Smooth muscle cell (in vitro differentiated cells): ENCODE measurements at regions not wholly inside any gene's neighbourhood (a gene's known extent, or its start where the extent isn't known, plus 50 kb on each side); places are given as distances from the start of the nearest gene placed in this dataset.

Experiments used
- DNase-seq: peaks from one replicate; lab custom pipeline; 2025; ENCODE audit not compliant: unreplicated experiment; lab: John Stamatoyannopoulos, UW
- H2AFZ ChIP-seq: fragments of 200-600 bp; sonication (generic); 2 replicates; pipeline ENCODE4 v1.6.0; 2016; ENCODE audit warnings: antibody characterized with exemption, low read depth, mild to moderate bottlenecking
- H3F3A ChIP-seq: fragments of 200-600 bp; sonication (generic); 2 replicates; pipeline ENCODE4 v1.6.0; 2017; ENCODE audit warnings: antibody characterized with exemption, low read depth
- H3K27ac ChIP-seq: fragments of 200-600 bp; sonication (generic); 2 replicates; pipeline ENCODE4 v1.5.1; 2016; ENCODE audit warnings: low read depth, mild to moderate bottlenecking
- H3K27me3 ChIP-seq: fragments of 200-600 bp; sonication (generic); 2 replicates; pipeline ENCODE4 v1.6.1; 2016; ENCODE audit warnings: low read depth, mild to moderate bottlenecking
- H3K36me3 ChIP-seq: fragments of 200-600 bp; sonication (generic); 2 replicates; pipeline ENCODE4 v1.5.1; 2016; ENCODE audit warnings: low read depth
- H3K4me1 ChIP-seq: fragments of 200-600 bp; sonication (generic); 2 replicates; pipeline ENCODE4 v1.5.1; 2016; ENCODE audit warnings: low read depth
- H3K4me2 ChIP-seq: fragments of 200-600 bp; sonication (generic); 2 replicates; pipeline ENCODE4 v1.6.0; 2016; ENCODE audit warnings: mild to moderate bottlenecking
- H3K4me3 ChIP-seq: fragments of 200-600 bp; sonication (generic); 2 replicates; pipeline ENCODE4 v1.5.1; 2016; ENCODE audit warnings: mild to moderate bottlenecking
- H3K79me2 ChIP-seq: fragments of 200-600 bp; sonication (generic); 2 replicates; pipeline ENCODE4 v1.6.0; 2016; ENCODE audit warnings: low read depth, mild to moderate bottlenecking
- H3K9ac ChIP-seq: fragments of 200-600 bp; sonication (generic); 2 replicates; pipeline ENCODE4 v1.6.0; 2016; ENCODE audit warnings: low read depth
- H3K9me3 ChIP-seq: fragments of 200-600 bp; sonication (generic); replicated peaks from 2 replicates; pipeline ENCODE4 v1.5.1; 2016; ENCODE audit warnings: low read depth
- H4K20me1 ChIP-seq: fragments of 200-600 bp; sonication (generic); 2 replicates; pipeline ENCODE4 v1.6.0; 2016; ENCODE audit warnings: low read depth
- CTCF ChIP-seq: fragments of 200-600 bp; sonication (generic); IDR thresholded peaks from 2 replicates; pipeline ENCODE4 v1.5.1; 2017; ENCODE audit warnings: borderline replicate concordance, mild to moderate bottlenecking, antibody characterized with exemption; ENCODE audit not compliant: insufficient read depth, poor library complexity, severe bottlenecking
- WGBS: methylation state at CpG from one replicate; pipeline ENCODE4 v1.1.7; 2016; ENCODE audit warnings: low lambda C conversion rate; 5-methylcytosine and 5-hydroxymethylcytosine counted together

DNA sequence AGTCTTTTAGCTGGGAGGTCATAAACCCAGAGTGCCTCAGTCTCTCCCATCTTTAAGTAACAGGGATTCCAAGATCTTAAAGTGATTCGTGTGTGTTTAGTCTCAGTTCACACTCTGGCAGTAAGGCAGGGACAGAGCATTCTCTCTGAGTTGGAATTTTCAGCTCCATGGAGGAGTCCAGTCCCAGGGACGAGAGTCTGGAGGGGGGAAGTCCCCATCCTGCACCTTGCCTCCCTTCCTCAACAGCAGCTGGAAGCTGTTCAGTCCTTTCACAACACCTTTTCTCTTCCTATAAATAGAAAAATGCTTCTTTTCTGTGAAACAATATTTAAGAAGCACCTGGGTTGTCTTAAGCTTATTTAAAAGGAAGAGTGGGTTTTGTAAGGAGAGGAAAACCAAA, 82.0 kb downstream of the KLF5 start:
- Histone ChIP-seq H2AFZ (no peak overlapping the region), H3K27me3 (no peaks in the 10 kb centered on the region), H3K9ac (no peak overlapping the region), H3K27ac (no peak overlapping the region), H3K4me1 (peaks cover 18% of the 10 kb centered on the region), H3K36me3 (no peaks in the 10 kb centered on the region), H4K20me1 (no peaks in the 10 kb centered on the region), H3K4me3 (no peak overlapping the region), H3K4me2 (no peak overlapping the region), H3F3A (no peaks in the 10 kb centered on the region), H3K9me3 (no peaks in the 10 kb centered on the region), H3K79me2 (no peaks in the 10 kb centered on the region)
- no peak for TF ChIP-seq CTCF
- WGBS, result 19% methylated on average over 2 of the region's 2 CpGs
- DNase-seq, result no peak

DNA sequence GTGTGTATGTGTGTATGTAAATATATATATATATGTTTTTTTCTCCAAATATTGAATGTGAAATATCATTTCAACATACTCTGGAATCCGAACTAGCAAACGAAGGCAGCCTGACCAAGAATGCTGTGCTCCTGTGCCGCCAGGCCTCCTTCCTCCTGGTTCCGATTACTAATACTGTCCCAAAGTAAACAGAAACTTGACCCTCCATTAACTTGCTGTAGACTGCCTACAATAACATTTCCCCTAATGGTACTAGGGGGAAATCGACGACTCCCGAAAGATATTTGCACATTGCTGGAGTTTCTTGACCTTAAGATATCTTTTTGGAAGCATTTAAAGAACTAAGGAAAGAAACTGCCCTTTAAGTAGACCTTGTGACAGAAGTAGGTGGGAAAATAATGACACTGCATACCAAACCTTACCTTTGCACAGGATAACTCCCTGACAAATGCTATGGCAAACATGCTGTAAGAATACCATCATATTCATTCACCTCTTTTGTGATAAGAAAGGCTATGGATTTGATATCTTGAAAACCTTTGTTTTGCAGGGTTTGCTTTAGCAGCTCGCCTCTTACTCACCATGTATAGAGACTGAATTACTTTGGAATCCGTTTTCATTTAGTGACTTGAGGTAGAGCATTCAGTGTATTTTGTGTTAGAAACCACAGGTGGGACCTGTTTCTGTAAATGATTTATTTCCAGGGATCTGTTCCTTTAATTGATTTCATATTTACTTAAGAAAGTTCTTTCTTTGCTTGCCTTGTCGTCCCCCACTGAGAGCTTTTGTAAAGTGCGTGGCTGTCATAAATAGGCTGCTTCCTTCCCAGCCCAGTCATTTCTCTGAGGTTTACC, 80.1 kb downstream of the KLF5 start:
- H4K20me1 ChIP-seq, result no peaks in the 10 kb centered on the region
- H3K36me3 ChIP-seq, result no peaks in the 10 kb centered on the region
- peaks cover 18% of the 10 kb centered on the region for H3K4me1 ChIP-seq
- no peak for TF ChIP-seq CTCF
- no peaks in the 10 kb centered on the region for H3K79me2 ChIP-seq
- H3K27ac ChIP-seq, result peak overlapping the region; percentile 40
- WGBS, result 54% methylated on average over 11 of the region's 11 CpGs
- H2AFZ ChIP-seq, result peak overlapping the region; percentile 61
- DNase-seq, result no peak
- no peaks in the 10 kb centered on the region for H3K9me3 ChIP-seq
- no peak overlapping the region for H3K9ac ChIP-seq
- no peaks in the 10 kb centered on the region for H3K27me3 ChIP-seq
- H3F3A ChIP-seq, result no peaks in the 10 kb centered on the region
- H3K4me3 ChIP-seq, result peak overlapping the region; percentile 11
- H3K4me2 ChIP-seq, result peak overlapping the region; percentile 71

DNA sequence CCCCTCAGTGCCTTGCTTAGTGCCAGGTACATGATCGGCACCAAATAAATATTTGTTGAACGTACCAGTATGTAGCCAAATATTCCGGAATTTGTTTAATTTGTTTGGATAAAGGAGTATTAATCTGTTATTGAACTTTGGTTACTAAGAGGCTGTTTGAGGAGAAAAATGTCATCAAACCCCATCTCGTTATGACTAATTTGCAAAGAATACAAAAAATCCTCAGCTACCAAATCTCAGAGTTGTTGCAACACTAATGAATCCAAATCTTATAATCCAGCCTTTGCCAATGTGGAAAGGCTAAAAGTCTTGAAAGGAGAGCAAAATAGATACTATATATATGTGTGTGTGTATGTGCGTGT, 79.5 kb downstream of the KLF5 start:
- Histone ChIP-seq H4K20me1 (no peaks in the 10 kb centered on the region), H3K36me3 (no peaks in the 10 kb centered on the region), H2AFZ (no peak overlapping the region), H3F3A (no peaks in the 10 kb centered on the region), H3K27me3 (no peaks in the 10 kb centered on the region), H3K4me2 (peak overlapping the region; percentile 71), H3K27ac (peak overlapping the region; percentile 40), H3K79me2 (no peaks in the 10 kb centered on the region), H3K4me3 (no peak overlapping the region), H3K9me3 (no peaks in the 10 kb centered on the region), H3K4me1 (peaks cover 18% of the 10 kb centered on the region), H3K9ac (no peak overlapping the region)
- no peak for TF ChIP-seq CTCF
- 80% methylated on average over 5 of the region's 5 CpGs for WGBS
- DNase-seq, result no peak

DNA sequence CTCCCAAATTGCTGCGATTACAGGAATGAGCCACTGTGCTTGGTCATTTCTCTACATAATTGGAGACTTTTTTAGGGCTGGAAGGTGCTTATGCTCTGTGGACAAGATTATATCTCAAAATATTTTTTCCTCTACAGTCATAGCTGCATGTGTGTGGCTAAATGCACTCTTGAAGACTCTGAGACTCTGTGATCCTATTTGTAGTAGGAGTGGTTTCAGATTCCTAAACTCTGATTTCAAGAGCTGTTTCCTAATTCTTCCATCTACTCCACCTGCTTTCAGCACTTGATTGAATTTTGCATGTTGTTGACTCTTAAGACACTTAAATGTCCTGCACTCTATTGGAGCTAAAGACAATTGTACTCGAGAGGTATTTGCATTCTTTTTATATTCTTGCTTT, 78.0 kb downstream of the KLF5 start:
- H3K9me3 ChIP-seq, result no peaks in the 10 kb centered on the region
- no peaks in the 10 kb centered on the region for H3K79me2 ChIP-seq
- no peaks in the 10 kb centered on the region for H4K20me1 ChIP-seq
- no peak overlapping the region for H3K9ac ChIP-seq
- H3K27ac ChIP-seq, result no peak overlapping the region
- H3K4me3 ChIP-seq, result no peak overlapping the region
- no peak overlapping the region for H2AFZ ChIP-seq
- H3F3A ChIP-seq, result no peaks in the 10 kb centered on the region
- H3K27me3 ChIP-seq, result no peaks in the 10 kb centered on the region
- peaks cover 12% of the 10 kb centered on the region for H3K4me1 ChIP-seq
- H3K36me3 ChIP-seq, result no peaks in the 10 kb centered on the region
- 87% methylated on average over 2 of the region's 2 CpGs for WGBS
- H3K4me2 ChIP-seq, result no peak overlapping the region
- no peak for TF ChIP-seq CTCF
- no peak for DNase-seq
